ENCODE measurements at regions not wholly inside any gene's neighbourhood (a gene's known extent, or its start where the extent isn't known, plus 50 kb on each side); places are given as distances from the start of the nearest gene placed in this dataset.
"Not testable (repeated sequence)": the region's sequence is repeated elsewhere in the genome, so short reads cannot be mapped to it uniquely, and the experiment has no call there.

DNA sequence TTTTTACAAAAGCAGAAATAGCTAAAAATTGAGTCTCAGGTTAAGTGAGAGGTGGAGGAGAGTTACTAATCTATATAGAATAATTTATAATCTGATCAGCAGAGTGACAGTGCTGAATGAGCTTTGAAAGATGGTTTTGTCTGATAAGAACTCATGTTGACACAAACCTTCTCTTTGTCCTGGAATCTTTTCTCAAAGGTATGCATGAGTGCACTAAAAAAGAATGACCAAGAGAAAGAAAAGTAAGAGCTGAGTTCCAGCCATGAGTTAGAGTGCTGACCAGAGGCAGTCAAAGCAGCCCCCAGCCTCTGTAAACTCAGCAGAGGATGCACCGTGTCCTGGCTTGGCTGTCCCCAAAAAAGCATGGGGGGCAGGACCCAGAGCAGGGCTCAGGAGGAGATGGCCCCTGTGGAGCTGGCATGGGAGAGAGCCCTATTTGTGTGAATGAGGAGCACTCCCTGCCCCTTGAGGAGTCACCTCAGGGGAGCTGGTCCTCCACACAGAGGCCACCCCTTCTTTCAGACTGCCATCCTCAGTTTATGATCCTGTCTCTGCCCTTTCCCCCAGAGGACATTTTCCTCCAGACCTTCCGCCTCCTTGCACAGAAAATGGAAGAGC, 129.8 kb downstream of the SEC23A start:
- no peak for DNase-seq (ENCODE audit: low read depth in 2 of 3, low spot score in 2 of 3)

DNA sequence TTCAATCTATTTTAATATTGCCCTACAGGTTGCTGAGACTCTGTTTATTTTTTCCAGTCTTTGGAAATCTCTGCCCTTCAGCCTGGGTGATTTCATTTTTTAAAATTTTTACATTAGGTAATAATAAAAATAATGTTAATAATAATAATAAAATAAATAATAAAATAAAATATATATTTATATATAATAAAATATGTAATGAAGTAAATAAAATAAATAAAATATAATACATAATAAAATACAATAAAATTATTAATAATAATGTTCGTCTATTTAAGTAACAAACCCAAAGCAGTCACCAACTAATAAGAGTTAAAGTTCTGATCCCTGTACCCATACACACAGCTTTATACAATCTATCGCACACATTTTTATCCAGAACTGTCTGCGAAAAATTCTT, 130.5 kb downstream of the SEC23A start:
- no peak for DNase-seq (ENCODE audit: low read depth in 2 of 3, low spot score in 2 of 3)

DNA sequence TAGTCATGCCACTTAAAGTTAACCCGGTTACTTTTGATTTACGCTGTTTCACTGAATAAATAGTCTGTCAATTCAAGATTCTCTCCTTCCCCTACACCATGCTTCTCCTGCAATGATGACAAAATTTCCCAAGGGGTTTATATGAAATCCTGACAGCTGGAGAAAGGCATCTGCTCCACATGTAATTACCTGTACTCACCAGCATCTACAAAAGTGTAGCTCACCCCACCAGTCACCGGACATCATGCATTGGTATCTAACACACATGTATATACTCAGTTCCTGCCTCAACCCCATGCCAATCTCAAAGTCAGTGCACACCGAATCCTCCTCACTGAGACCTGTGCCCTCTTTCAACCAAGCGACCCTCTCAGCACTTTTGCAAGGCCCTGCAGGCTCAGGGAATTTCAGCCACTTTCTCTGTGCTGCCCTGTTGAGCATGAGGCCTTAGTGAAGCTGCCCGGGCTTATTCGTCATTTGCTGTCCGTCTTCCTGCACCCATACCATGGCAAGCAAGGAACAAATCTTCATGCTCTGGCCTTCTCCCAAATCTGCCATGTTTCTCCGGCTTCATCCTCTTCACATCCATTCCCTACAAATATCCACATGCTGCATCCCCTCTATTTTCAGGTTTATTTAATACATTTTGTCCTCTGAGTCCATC, 131.6 kb downstream of the SEC23A start:
- DNase-seq (ENCODE audit: low read depth in 2 of 3, low spot score in 2 of 3) = no peak

DNA sequence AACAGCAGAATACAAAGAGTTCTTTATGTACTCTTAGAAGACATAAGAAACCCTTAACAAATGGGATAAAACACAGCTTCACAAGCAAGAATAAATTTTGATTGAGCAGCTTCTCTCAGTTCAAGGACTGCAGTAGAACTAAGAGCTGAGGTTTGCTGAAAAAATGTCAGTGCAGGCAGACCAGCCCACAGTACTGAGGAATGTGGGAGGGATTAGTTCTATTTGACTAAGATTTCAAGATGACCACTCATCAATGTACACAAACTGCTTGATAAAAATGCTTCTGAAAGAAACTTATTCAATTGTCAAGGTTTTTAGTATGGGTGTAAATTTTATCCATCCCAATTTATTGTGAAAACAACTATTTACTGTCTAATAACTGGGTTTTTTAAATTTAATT, 138.4 kb downstream of the SEC23A start:
- DNase-seq (ENCODE audit: low read depth in 2 of 3, low spot score in 2 of 3) = no peak

DNA sequence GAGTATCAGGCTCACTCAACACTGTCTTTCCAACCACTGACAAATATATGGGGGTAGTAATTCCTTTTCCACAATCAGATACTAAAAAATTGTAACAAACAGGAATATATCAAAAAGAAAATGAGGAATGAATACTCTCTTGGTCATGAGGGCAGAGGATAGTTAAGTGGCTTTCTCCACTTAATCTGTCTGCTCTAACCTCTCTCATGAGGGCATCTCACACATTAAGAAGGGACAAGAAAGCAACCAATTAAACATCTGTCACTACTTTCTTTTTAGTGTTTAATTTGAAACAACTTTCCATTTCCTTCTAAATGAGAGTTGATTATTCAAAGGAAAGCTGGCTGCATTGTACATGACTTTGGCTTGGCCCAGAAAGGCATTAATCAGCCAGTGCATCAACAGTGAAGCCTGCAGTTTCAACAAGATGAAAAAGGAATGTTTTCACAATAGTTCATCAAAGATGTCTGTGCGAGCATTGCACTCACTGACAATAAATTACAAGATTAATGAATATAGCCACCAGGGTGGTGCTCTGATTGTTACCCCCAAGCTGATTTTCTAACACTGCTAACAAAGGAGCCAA, 142.0 kb downstream of the SEC23A start:
- DNase-seq (ENCODE audit: low read depth in 2 of 3, low spot score in 2 of 3) = no peak

DNA sequence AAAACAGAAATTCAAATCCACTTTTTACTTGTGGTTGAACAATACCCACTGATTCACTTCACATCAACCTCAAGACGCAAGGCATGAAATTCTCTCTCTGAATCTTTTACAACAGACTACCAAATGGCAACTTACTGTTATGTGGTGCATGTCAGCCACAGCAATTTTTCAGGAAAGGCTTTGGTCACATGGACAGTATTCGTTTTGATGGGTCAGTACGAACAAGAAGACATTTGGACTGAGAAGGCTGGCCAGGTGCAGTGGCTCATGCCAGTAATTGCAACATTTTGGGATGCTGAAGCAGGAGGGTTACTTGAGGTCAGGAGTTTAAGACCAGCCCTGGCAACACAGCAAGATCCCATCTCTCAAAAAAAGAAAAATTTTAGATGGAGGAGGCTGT, 144.0 kb downstream of the SEC23A start:
- DNase-seq (ENCODE audit: low read depth in 2 of 3, low spot score in 2 of 3) = no peak

DNA sequence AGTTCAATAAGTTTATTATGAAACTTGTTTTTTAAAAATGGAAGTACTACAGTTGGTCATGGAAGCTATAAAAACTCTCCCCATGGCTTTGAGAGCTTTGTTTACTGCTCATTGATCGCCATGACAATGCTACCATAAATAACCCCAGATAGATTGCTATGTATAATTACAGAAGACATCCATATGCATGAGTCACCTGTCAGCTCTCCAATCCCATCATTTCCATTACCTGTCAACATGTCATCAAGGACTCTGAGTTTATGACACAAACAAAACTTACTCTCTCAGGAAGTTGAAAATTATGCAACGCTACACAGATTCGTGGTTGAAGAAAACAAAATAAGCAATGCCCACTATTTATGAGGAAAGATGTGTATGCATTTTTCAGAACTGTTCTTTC, 144.4 kb downstream of the SEC23A start:
- DNase-seq (ENCODE audit: low read depth in 2 of 3, low spot score in 2 of 3) = no peak

DNA sequence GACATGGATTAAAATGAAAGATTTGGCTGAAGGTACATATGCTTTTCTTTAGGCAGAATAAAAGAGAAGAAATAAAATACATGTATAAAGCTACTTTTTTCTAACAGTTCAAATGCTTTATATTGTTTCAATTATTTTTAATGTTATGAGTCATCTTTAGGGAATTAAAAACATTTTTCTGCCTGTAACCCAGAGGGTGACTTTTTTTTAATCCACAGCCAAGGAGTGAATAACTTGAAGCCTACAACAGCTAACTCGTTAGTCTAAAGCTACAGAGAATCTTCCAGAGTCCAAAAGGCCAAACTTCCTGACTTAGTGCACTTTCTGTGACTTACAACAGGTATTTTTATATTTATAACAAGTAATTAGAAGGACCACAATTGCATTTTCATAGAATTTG, 151.6 kb downstream of the SEC23A start:
- DNase-seq (ENCODE audit: low read depth in 2 of 3, low spot score in 2 of 3) = no peak

DNA sequence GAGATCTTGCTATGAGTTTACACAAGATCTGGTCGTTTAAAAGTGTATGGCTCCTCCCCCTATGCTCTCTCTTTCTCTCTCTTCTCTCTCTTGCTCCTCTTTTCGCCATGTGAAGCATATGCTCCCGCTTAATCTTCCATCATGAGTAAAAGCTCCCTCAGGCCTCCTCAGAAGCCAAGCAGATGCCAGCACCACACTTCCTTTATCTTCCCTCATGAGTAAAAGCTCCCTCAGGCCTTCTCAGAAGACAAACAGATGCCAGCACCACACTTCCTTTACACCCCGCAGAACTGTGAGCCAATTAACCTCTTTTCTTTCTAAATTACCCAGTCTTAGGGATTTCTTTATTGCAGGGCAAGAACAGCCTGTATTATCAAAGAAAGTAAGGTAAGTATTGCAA, 152.4 kb downstream of the SEC23A start:
- DNase-seq (ENCODE audit: low read depth in 2 of 3, low spot score in 2 of 3) = no peak

DNA sequence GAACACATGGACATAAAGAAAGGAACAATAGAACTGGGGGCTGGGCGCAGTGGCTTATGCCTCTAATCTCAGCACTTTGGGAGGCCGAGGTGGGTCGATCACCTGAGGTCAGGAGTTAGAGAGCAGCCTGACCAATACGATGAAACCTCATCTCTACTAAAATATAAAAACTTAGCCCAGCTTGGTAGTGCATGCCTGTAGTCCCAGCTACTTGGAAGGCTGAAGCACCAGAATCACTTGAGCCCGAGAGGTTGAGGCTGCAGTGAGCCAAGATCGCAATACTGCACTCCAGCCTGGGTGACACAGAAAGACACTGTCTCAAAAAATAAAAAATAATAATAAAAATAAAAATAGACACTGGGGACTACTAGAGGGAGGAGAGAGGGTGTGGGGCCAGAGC, 154.5 kb downstream of the SEC23A start:
- no peak for DNase-seq (ENCODE audit: low read depth in 2 of 3, low spot score in 2 of 3)

DNA sequence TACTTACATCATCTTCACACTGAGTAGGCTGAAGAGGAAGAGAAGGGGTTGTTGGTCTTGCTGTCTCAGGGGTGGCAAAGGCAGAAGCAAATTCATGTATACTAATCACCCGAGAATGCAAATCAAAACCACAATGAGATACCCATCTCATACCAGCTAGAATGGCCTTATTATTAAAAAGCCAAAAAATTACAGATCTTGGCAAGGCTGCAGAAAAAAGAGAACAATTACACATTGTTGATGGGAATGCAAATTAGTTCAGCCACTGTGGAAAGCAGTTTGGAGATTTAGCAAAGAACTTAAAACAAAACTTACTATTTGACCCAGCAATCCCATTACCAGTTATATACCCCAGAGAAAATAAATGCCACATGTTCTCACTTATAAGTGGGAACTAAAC, 154.9 kb downstream of the SEC23A start:
- no peak for DNase-seq (ENCODE audit: low read depth in 2 of 3, low spot score in 2 of 3)

DNA sequence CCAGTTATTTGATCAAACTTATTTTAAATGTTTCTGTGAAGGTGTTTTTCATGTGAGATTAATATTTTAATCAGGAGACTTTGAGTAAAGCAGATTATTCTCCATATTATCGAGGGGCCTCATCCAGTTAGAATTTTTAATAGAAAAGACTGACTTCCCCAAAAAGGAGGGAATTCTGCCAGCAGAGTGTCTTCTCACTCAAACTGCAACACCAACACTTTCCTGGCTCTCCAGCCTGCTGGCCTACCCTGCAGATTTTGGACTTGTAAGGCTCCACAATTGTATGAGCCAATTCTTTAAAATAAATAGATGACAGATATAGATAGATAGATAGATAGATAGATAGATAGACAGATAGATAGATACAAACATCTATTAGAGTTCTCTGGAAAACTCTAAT, 155.7 kb downstream of the SEC23A start:
- DNase-seq (ENCODE audit: low read depth in 2 of 3, low spot score in 2 of 3) = no peak

DNA sequence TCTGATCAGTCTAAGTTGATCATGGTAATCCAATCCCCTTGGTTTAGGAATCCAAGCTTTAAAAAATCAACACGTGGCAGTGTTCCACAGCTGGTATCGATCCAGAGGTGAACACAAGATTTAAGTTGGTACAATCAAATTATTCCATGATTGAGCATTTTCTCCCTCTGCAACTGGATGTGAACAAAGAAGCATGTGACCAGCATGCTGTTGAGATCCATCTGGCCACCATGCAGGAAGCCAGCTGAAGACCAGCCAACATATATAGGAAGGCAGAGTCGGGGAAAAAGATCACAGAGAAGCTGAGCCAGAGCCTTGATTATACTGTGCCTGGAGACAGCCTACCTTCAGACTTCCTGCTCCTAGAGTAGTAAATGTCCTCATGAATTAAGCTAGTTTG, 158.3 kb downstream of the SEC23A start:
- DNase-seq (ENCODE audit: low read depth in 2 of 3, low spot score in 2 of 3) = no peak

DNA sequence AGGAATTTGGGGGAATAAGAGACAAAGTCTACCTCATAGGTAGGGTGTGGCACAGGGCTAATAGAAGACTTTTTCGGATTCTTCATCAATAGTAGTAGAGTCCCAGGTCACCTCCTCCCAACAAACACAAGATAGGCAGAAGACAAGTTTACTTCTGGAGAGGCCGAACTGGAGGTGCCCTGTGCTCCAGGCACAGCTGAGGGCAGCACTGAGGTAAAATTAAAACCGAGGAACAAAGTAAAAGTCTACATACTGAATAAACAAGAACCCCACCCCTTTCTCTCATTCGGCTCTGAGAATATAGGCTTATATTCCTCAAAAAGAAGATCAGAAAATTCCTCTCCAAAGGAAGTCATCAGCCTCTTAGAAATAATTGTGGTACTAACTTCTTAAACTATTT, 161.5 kb downstream of the SEC23A start:
- DNase-seq (ENCODE audit: low read depth in 2 of 3, low spot score in 2 of 3) = no peak

DNA sequence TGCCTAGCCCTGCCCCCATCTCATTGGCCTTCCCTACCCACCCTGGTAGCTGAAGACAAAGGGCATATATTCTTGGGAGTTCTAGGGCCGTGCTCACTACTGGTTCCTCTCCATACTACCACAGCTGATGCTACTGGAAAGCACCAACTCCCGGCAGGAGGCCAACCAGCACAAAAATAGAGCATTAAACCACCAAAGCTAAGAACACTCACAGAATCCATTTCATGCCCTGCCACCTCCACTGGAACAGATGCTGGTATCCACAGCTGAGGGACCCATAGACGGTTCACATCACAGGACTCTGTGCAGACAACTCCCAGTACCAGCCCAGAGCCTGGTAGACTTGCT, 170.4 kb downstream of the SEC23A start:
- not testable (repeated sequence) for DNase-seq (ENCODE audit: low read depth in 2 of 3, low spot score in 2 of 3)

DNA sequence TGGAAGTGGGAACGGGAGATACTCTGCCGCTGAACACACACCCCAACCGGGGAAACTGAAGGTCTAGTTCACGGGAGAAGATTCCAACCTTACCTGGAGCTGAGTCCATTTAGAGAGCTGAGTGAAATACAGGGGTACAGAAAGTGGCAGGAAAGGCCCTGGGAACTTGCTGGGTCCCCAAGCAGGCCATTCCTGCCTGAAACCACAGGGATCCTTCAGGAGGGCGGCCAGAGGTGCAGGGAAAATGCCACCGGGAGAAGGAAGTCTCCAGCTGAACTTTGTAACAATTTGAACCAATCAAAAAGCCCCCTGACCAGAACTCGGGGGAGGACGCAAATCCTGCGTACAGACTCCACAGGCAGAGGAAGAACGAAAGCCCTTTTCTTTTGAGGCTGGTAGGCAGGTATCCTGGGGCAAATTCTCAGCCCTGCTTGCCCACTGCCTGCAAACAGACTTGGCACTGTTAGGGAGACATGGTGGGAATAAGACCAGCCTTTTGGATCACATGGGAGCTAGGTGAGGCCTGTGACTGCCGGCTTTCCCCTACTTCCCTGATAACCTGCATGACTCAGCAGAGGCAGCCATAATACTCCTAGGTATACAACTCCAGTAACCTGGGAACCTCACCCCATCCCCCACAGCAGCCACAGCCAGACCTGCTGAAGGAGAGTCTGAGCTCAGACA, 170.9 kb downstream of the SEC23A start:
- no peak for DNase-seq (ENCODE audit: low read depth in 2 of 3, low spot score in 2 of 3)

DNA sequence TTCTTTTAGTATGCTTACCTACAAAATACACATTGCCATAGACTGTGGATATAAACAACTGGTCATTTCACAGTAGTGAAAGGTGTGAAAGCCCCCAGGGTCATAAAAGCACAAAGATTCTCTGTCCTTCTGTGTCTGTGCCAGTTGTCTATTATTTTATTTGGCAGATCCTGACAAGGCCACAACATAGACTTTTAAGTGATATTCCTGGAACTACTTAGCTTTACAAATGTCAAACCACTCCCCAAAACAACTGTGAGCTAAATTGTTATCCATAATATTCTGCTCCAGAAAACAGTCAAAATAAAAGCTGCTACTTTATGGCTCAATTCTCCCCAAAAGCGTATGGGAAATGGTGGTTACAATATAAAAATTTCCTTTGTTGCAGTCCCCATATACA, 172.1 kb downstream of the SEC23A start:
- DNase-seq (ENCODE audit: low read depth in 2 of 3, low spot score in 2 of 3) = no peak

DNA sequence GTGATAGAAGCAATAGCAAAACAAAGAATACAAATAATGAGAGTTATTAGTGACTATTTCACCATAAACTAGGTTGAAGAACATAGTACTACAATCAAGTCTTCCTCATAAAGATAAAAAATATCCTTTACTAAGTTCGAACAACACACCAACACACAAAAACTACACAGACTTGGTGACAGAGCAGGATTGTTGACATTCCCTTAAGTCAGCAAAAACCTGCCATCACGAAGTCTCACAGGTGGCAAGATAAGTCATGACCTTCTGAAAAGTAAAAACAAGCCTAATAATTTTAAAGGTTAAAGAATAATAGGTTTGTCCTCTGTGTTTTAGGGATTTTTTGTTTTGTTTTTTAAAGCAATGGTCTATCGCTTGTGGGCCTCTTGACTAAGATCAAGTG, 173.0 kb downstream of the SEC23A start:
- DNase-seq (ENCODE audit: low read depth in 2 of 3, low spot score in 2 of 3) = no peak

DNA sequence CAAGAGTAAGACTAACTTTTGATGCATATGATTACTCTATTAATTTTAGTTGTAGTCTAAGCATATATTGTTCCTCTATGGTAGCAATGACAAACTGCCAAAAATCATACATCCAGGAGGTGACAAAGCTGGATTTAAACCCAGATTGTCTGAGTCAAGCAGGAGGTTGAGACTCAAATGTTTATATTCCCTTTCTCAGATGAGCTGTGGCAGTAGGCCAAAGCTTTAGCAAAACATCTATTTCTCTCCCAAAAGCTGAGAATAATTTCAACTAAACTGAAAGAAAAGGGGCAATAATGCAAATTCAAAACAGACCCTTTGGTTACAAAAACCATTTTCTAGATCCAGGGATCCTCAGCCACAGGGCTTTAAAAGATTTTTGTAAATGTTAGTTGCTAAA, 173.6 kb downstream of the SEC23A start:
- no peak for DNase-seq (ENCODE audit: low read depth in 2 of 3, low spot score in 2 of 3)

DNA sequence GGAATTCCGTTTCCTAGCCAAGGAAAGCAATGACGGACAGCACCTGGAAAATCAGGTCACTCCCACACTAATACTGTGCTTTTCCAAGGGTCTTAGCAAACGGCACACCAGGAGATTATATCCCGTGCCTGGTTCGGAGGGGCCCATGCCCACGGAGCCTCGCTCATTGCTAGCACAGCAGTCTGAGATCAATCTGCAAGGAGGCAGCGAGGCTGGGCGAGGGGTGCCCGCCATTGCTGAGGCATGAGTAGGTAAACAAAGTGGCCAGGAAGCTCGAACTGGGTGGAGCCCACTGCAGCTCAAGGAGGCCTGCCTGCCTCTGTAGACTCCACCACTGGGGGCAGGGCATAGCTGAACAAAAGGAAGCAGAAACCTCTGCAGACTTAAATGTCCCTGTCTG, 181.1 kb downstream of the SEC23A start:
- not testable (repeated sequence) for DNase-seq (ENCODE audit: low read depth in 2 of 3, low spot score in 2 of 3)

DNA sequence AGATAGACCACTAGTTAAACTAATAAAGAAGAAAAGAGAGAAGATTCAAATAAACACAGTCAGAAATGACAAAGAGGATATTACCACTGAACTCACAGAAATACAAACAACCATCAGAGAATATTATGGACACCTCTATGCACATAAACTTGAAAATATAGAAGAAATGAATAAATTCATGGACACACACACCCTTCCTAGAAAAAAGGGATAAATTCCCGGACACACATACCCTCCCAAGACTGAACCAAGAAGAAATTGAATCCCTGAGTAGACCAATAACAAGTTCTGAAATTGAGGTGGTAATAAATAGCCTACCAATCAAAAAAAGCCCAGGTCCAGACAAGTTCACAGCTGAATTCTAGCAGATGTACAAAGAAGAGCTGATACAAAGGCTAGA, 187.9 kb downstream of the SEC23A start:
- no peak for DNase-seq (ENCODE audit: low read depth in 2 of 3, low spot score in 2 of 3)

DNA sequence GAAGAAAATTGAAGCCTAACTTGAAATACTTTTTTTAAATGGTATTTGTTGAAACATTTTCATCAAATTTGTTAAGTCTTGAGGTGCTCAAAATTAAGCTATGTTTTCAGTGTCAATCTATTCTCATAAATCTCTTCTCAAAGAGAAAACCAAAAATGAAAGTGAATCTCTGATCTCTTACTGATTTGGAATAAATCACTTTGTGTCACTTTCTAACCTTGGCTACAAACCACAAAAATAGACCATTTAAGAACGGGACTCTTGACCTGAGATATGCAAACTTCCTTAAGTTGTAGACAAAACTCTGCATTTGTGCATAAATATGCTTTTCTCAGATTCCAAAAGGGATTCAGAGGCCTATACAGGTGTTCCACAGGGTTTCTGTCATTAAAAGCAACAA, 192.9 kb downstream of the SEC23A start:
- no peak for DNase-seq (ENCODE audit: low read depth in 2 of 3, low spot score in 2 of 3)

DNA sequence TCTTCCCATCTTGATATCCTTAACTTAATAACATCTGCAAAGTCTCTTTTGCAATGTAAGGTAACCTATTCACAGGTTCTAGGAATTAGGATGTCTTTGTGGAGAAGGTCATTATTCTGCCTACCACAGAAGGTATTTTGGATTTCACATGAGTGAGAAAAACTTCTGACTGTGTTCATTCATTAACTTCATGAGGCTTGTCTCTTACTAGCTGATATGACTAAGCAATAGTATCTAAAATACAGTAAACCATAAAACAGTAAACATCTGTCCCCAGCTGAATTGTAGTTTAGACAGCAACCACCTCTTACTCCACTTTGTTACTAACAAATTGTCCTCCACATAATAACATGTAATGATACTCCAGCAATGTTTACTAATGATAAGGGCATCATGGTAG, 198.1 kb downstream of the SEC23A start:
- no peak for DNase-seq (ENCODE audit: low read depth in 2 of 3, low spot score in 2 of 3)

Measured in activated CD8-positive, alpha-beta memory T cell treated with anti-CD3 and anti-CD28 coated beads for 48 hours (primary cell).